SKM-1 (cell line): ENCODE measurements at regions not wholly inside any gene's neighbourhood (a gene's known extent, or its start where the extent isn't known, plus 50 kb on each side); places are given as distances from the start of the nearest gene placed in this dataset.
A peak's percentile ranks its signal among the peaks of the same experiment; 100 is the strongest.

ENCODE experiments used
- DNase-seq: peaks from one replicate; lab custom pipeline; 2025; ENCODE audit not compliant: unreplicated experiment; lab: John Stamatoyannopoulos, UW

GRCh38 chr3:27861046-27862036 is 139.2 kb upstream of the EOMES start:
- DNase-seq, result no peak

GRCh38 chr3:27865731-27866130 is 143.6 kb upstream of the EOMES start:
- no peak for DNase-seq

- no peak for DNase-seq
Observed at GRCh38 chr3:27869152-27869551, 147.0 kb upstream of the EOMES start.

- DNase-seq, result no peak
Observed at GRCh38 chr3:27877061-27878013, 155.2 kb upstream of the EOMES start.

GRCh38 chr3:27878014-27878383 is 155.9 kb upstream of the EOMES start:
- no peak for DNase-seq

- DNase-seq, result no peak
Observed at GRCh38 chr3:27880969-27881892, 159.1 kb upstream of the EOMES start.

- no peak for DNase-seq
Observed at GRCh38 chr3:27883266-27883665, 161.1 kb upstream of the EOMES start.

- DNase-seq, result no peak
Observed at GRCh38 chr3:27885641-27886040, 163.5 kb upstream of the EOMES start.

GRCh38 chr3:27888562-27888961 is 166.4 kb upstream of the EOMES start:
- no peak for DNase-seq

- no peak for DNase-seq
Observed at GRCh38 chr3:27889745-27890144, 167.6 kb upstream of the EOMES start.

GRCh38 chr3:27900316-27900715 is 178.2 kb upstream of the EOMES start:
- DNase-seq, result no peak

GRCh38 chr3:27903446-27903845 is 181.3 kb upstream of the EOMES start:
- DNase-seq, result no peak

GRCh38 chr3:27905625-27906024 is 183.5 kb upstream of the EOMES start:
- no peak for DNase-seq

GRCh38 chr3:27907148-27907547 is 185.0 kb upstream of the EOMES start:
- DNase-seq, result no peak

- DNase-seq, result no peak
Observed at GRCh38 chr3:27907929-27908328, 185.8 kb upstream of the EOMES start.

- DNase-seq, result no peak
Observed at GRCh38 chr3:27910456-27910855, 188.3 kb upstream of the EOMES start.

GRCh38 chr3:27914199-27914598 is 192.1 kb upstream of the EOMES start:
- no peak for DNase-seq

GRCh38 chr3:27923349-27924068 is 201.4 kb upstream of the EOMES start:
- DNase-seq, result no peak

- peak; percentile 29 for DNase-seq
Observed at GRCh38 chr3:27927882-27928281, 205.8 kb upstream of the EOMES start.

- no peak for DNase-seq
Observed at GRCh38 chr3:27930052-27930602, 208.0 kb upstream of the EOMES start.
